ENCODE measurements at regions not wholly inside any gene's neighbourhood (a gene's known extent, or its start where the extent isn't known, plus 50 kb on each side); places are given as distances from the start of the nearest gene placed in this dataset.

DNA sequence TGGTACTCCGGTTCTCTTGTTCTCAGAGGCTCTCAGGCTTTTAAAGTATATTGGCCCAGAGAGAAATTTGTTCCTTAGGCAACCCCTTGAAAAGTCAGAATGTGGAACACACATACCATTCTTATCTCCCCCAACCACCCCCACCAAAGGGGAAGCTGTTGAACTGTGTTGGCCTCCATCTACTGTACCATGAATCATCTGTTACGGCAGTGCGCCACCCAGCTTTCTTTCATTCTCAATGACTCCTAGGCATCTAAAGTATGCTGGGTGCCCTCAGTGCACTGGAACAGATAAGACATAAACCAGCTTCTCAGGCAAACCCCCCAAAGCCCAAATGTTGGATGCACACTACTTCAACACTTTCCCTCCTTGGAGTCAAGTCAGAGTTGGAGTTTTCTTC is 696.2 kb upstream of the TENM4 start:
- Histone ChIP-seq H3K27me3 (ENCODE audit: control insufficient read depth, low read length) (no peaks in the 10 kb centered on the region), H3K4me1 (ENCODE audit: control insufficient read depth, low read length) (no peaks in the 10 kb centered on the region)
- TF ChIP-seq, protein P1, sequence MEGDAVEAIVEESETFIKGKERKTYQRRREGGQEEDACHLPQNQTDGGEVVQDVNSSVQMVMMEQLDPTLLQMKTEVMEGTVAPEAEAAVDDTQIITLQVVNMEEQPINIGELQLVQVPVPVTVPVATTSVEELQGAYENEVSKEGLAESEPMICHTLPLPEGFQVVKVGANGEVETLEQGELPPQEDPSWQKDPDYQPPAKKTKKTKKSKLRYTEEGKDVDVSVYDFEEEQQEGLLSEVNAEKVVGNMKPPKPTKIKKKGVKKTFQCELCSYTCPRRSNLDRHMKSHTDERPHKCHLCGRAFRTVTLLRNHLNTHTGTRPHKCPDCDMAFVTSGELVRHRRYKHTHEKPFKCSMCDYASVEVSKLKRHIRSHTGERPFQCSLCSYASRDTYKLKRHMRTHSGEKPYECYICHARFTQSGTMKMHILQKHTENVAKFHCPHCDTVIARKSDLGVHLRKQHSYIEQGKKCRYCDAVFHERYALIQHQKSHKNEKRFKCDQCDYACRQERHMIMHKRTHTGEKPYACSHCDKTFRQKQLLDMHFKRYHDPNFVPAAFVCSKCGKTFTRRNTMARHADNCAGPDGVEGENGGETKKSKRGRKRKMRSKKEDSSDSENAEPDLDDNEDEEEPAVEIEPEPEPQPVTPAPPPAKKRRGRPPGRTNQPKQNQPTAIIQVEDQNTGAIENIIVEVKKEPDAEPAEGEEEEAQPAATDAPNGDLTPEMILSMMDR (IDR thresholded peaks at IDR 0.05; ENCODE audit: low read depth, low read length, poor library complexity, severe bottlenecking) = no peak
- TF ChIP-seq EZH2phosphoT487 (IDR thresholded peaks at IDR 0.05; ENCODE audit: borderline replicate concordance, low read length) = no peak

GRCh38 chr11:80129396-80129795 is 688.6 kb upstream of the TENM4 start:
- Histone ChIP-seq H3K4me2 (ENCODE audit: low read length) (no peak overlapping the region), H3K9me3 (ENCODE audit: control insufficient read depth, insufficient read depth, low read length) (no peaks in the 10 kb centered on the region), H3K36me3 (ENCODE audit: control insufficient read depth, low read length) (no peaks in the 10 kb centered on the region), H4K20me1 (ENCODE audit: control insufficient read depth, insufficient read depth, low read depth, low read length) (no peaks in the 10 kb centered on the region), H3K4me3 (ENCODE audit: low read length) (no peak overlapping the region), H3K27me3 (ENCODE audit: control insufficient read depth, low read length) (no peaks in the 10 kb centered on the region), H3K4me1 (ENCODE audit: control insufficient read depth, low read length) (no peaks in the 10 kb centered on the region), H3K9me2 (replicated peaks; ENCODE audit: control insufficient read depth, low read length) (no peaks in the 10 kb centered on the region), H3F3A (ENCODE audit: control insufficient read depth, insufficient read depth) (no peaks in the 10 kb centered on the region), H3K27ac (ENCODE audit: low read depth, low read length) (no peak overlapping the region), H3K79me2 (ENCODE audit: control insufficient read depth, low read length) (no peaks in the 10 kb centered on the region)
- TF ChIP-seq, protein P1 (IDR thresholded peaks at IDR 0.05; ENCODE audit: low read depth, low read length, poor library complexity, severe bottlenecking) = no peak

More for the DNA sequence above, 696.2 kb upstream of the TENM4 start:
- Histone ChIP-seq H3K9me2 (replicated peaks; ENCODE audit: control insufficient read depth, low read length) (no peaks in the 10 kb centered on the region), H3K4me3 (ENCODE audit: low read length) (no peak overlapping the region), H3K79me2 (ENCODE audit: control insufficient read depth, low read length) (no peaks in the 10 kb centered on the region), H3K36me3 (ENCODE audit: control insufficient read depth, low read length) (no peaks in the 10 kb centered on the region), H3F3A (ENCODE audit: control insufficient read depth, insufficient read depth) (no peaks in the 10 kb centered on the region), H3K4me2 (ENCODE audit: low read length) (no peak overlapping the region), H3K27ac (ENCODE audit: low read depth, low read length) (no peak overlapping the region), H4K20me1 (ENCODE audit: control insufficient read depth, insufficient read depth, low read depth, low read length) (no peaks in the 10 kb centered on the region), H3K9me3 (ENCODE audit: control insufficient read depth, insufficient read depth, low read length) (no peaks in the 10 kb centered on the region)

GRCh38 chr11:80122211-80122610 is 681.4 kb upstream of the TENM4 start:
- TF ChIP-seq, protein P1 (IDR thresholded peaks at IDR 0.05; ENCODE audit: low read depth, low read length, poor library complexity, severe bottlenecking) = no peak
- TF ChIP-seq EZH2phosphoT487 (IDR thresholded peaks at IDR 0.05; ENCODE audit: borderline replicate concordance, low read length) = no peak
- no peaks in the 10 kb centered on the region for H3F3A ChIP-seq (ENCODE audit: control insufficient read depth, insufficient read depth)
- H3K4me3 ChIP-seq (ENCODE audit: low read length) = no peak overlapping the region
- no peaks in the 10 kb centered on the region for H4K20me1 ChIP-seq (ENCODE audit: control insufficient read depth, insufficient read depth, low read depth, low read length)
- no peaks in the 10 kb centered on the region for H3K9me3 ChIP-seq (ENCODE audit: control insufficient read depth, insufficient read depth, low read length)
- H3K9me2 ChIP-seq (replicated peaks; ENCODE audit: control insufficient read depth, low read length) = no peaks in the 10 kb centered on the region
- no peaks in the 10 kb centered on the region for H3K79me2 ChIP-seq (ENCODE audit: control insufficient read depth, low read length)
- H3K4me2 ChIP-seq (ENCODE audit: low read length) = no peak overlapping the region
- no peaks in the 10 kb centered on the region for H3K36me3 ChIP-seq (ENCODE audit: control insufficient read depth, low read length)
- H3K27me3 ChIP-seq (ENCODE audit: control insufficient read depth, low read length) = no peaks in the 10 kb centered on the region
- H3K27ac ChIP-seq (ENCODE audit: low read depth, low read length) = no peak overlapping the region
- H3K4me1 ChIP-seq (ENCODE audit: control insufficient read depth, low read length) = no peaks in the 10 kb centered on the region

DNA sequence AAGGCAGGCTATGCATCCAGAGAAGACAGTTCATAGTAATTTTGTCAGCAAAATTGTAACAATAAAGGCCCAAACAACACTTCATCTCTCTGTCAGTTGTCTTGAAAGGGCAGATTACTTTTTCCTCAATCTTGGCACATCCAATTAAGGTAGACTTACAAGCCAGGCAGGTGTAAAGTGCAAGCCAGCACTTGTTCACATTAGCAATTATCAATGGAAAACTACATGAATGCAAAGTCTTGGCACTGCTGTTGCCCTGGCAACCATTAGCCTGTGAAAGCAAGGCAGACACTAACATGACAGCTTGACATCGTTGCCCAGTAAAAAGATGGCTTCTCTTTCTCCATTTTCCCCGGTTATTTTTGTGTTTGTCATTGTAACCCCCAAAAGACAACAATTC is 677.2 kb upstream of the TENM4 start:
- Histone ChIP-seq H3K79me2 (ENCODE audit: control insufficient read depth, low read length) (no peaks in the 10 kb centered on the region), H3K27me3 (ENCODE audit: control insufficient read depth, low read length) (no peaks in the 10 kb centered on the region), H3K36me3 (ENCODE audit: control insufficient read depth, low read length) (no peaks in the 10 kb centered on the region), H3K27ac (ENCODE audit: low read depth, low read length) (no peak overlapping the region), H3K4me3 (ENCODE audit: low read length) (no peak overlapping the region), H3K9me3 (ENCODE audit: control insufficient read depth, insufficient read depth, low read length) (no peaks in the 10 kb centered on the region), H4K20me1 (ENCODE audit: control insufficient read depth, insufficient read depth, low read depth, low read length) (no peaks in the 10 kb centered on the region), H3K4me1 (ENCODE audit: control insufficient read depth, low read length) (no peaks in the 10 kb centered on the region), H3K4me2 (ENCODE audit: low read length) (no peak overlapping the region), H3K9me2 (replicated peaks; ENCODE audit: control insufficient read depth, low read length) (no peaks in the 10 kb centered on the region), H3F3A (ENCODE audit: control insufficient read depth, insufficient read depth) (no peaks in the 10 kb centered on the region)
- TF ChIP-seq, protein P1 (IDR thresholded peaks at IDR 0.05; ENCODE audit: low read depth, low read length, poor library complexity, severe bottlenecking) = no peak
